ENCODE measurements at regions not wholly inside any gene's neighbourhood (a gene's known extent, or its start where the extent isn't known, plus 50 kb on each side); places are given as distances from the start of the nearest gene placed in this dataset.

GRCh38 chr5:8013948-8014710 lies 145.2 kb downstream of the MTRR start:
- no peak overlapping the region for H3K4me3 ChIP-seq
- 76 to 90% methylated on average over 7 of the region's 7 CpGs for WGBS, 2 donors
- TF ChIP-seq, protein P1, sequence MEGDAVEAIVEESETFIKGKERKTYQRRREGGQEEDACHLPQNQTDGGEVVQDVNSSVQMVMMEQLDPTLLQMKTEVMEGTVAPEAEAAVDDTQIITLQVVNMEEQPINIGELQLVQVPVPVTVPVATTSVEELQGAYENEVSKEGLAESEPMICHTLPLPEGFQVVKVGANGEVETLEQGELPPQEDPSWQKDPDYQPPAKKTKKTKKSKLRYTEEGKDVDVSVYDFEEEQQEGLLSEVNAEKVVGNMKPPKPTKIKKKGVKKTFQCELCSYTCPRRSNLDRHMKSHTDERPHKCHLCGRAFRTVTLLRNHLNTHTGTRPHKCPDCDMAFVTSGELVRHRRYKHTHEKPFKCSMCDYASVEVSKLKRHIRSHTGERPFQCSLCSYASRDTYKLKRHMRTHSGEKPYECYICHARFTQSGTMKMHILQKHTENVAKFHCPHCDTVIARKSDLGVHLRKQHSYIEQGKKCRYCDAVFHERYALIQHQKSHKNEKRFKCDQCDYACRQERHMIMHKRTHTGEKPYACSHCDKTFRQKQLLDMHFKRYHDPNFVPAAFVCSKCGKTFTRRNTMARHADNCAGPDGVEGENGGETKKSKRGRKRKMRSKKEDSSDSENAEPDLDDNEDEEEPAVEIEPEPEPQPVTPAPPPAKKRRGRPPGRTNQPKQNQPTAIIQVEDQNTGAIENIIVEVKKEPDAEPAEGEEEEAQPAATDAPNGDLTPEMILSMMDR (IDR thresholded peaks at IDR 0.05), result no peak
- no peak for TF ChIP-seq POLR2A (IDR thresholded peaks at IDR 0.05)
- H3K27ac ChIP-seq, result no peak overlapping the region
- H3K9me3 ChIP-seq, result no peaks in the 10 kb centered on the region
- intact Hi-C loops (cut with DNase I; ENCODE audit: low total_unique reads), result no loop called here
- no peaks in the 10 kb centered on the region for H3K27me3 ChIP-seq
- DNase-seq, result no peak
- H3K4me1 ChIP-seq, result no peaks in the 10 kb centered on the region
- H3K36me3 ChIP-seq (ENCODE audit: low read depth, missing control alignments), result no peaks in the 10 kb centered on the region

GRCh38 chr5:8019719-8020218 lies 150.8 kb downstream of the MTRR start:
- H3K4me1 ChIP-seq, result no peaks in the 10 kb centered on the region
- no peak for TF ChIP-seq POLR2A (IDR thresholded peaks at IDR 0.05)
- TF ChIP-seq, protein P1 (IDR thresholded peaks at IDR 0.05), result no peak
- no peak for DNase-seq
- intact Hi-C loops (cut with DNase I; ENCODE audit: low total_unique reads), result no loop called here
- H3K4me3 ChIP-seq, result no peak overlapping the region
- H3K27ac ChIP-seq, result no peak overlapping the region
- no peaks in the 10 kb centered on the region for H3K36me3 ChIP-seq (ENCODE audit: low read depth, missing control alignments)
- no peaks in the 10 kb centered on the region for H3K9me3 ChIP-seq
- no peaks in the 10 kb centered on the region for H3K27me3 ChIP-seq
- WGBS, 2 donors, result 67 to 82% methylated on average over 5 of the region's 5 CpGs

DNA sequence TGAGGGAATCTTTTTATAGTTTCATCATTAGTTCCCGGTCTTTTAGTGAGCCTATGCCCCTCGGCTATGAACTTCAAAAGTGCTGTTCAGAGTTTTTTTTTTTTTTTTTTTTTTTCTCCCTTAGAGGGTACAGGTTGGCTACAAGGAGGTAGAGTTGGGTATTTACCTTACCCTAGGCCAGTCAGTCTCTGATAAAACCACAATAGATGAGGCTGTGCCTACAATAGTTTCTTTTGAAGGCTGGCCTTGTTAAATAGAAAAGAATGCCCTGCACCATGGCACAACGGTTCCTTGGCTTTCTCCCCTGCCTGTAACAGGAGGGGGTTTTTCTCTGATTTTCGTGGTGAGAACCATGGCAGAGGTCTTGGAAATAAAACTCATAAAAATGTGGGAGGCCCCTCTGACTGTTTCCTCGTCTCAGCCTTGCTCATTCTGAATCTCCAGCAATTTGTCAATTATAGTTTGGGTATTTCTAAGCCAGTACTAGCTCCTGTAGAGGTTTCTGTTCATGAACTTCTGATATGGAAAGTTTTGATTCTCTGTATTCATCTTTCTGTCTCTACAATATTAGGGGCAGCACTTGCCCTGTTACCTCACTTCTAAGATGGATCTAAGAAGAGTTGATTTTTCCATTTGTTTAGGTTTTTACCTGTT lies 152.0 kb downstream of the MTRR start:
- Histone ChIP-seq H3K9me3 (no peaks in the 10 kb centered on the region), H3K36me3 (ENCODE audit: low read depth, missing control alignments) (no peaks in the 10 kb centered on the region), H3K27ac (no peak overlapping the region), H3K4me1 (no peaks in the 10 kb centered on the region), H3K27me3 (no peaks in the 10 kb centered on the region), H3K4me3 (no peak overlapping the region)
- intact Hi-C loops (cut with DNase I; ENCODE audit: low total_unique reads), result no loop called here
- no peak for DNase-seq
- TF ChIP-seq POLR2A (IDR thresholded peaks at IDR 0.05), result no peak
- TF ChIP-seq, protein P1 (IDR thresholded peaks at IDR 0.05), result no peak
- 69 to 85% methylated on average over 5 of the region's 5 CpGs for WGBS, 2 donors

DNA sequence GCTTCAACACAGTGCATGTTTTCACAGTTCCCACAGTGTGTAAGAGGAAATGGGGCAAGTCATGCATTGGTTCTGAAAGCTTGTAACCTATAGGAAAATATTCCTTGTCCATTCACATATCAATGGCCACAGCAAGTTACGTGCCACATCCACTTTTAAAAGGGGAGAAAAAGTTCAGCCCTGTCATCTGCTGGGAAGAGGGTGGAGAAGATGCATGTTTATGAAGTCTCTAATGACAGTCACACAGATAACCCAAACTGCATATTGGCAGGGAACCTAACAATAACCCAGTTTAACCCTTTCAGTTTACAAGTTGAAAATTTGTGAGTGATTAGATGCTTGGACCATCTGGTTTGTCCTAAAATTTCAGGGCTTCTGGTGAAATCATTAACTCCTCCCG lies 159.3 kb downstream of the MTRR start:
- TF ChIP-seq, protein P1 (IDR thresholded peaks at IDR 0.05), result no peak
- no peak for TF ChIP-seq POLR2A (IDR thresholded peaks at IDR 0.05)
- intact Hi-C loops (cut with DNase I; ENCODE audit: low total_unique reads), result no loop called here
- Histone ChIP-seq H3K27me3 (no peaks in the 10 kb centered on the region), H3K4me1 (no peaks in the 10 kb centered on the region), H3K9me3 (no peaks in the 10 kb centered on the region), H3K4me3 (no peak overlapping the region), H3K36me3 (ENCODE audit: low read depth, missing control alignments) (no peaks in the 10 kb centered on the region), H3K27ac (no peak overlapping the region)
- DNase-seq, result no peak
- WGBS, 2 donors, result 70 to 80% methylated on average over 2 of the region's 2 CpGs
